Endothelial cell of umbilical vein (primary cell): ENCODE measurements at regions not wholly inside any gene's neighbourhood (a gene's known extent, or its start where the extent isn't known, plus 50 kb on each side); places are given as distances from the start of the nearest gene placed in this dataset.

ENCODE experiments used
- BruUV-seq: library from RNA; stranded (reverse); fragments of 400-500 nt; replicated peaks from 2 replicates; lab custom pipeline; 2021; lab: Mats Ljungman, UMichigan
- CTCF ChIA-PET: fragments of 300-600, 350-600 bp; sonication (Branson Sonifier 250); formaldehyde crosslinking; loops from one replicate; lab custom pipeline; 2021; ENCODE audit warnings: antibody characterized with exemption, inconsistent platforms; lab: Charles Lee
- POLR2A ChIA-PET: fragments of 300-600, 350-600 bp; sonication (Branson Sonifier 250); formaldehyde crosslinking; loops from one replicate; lab custom pipeline; 2021; ENCODE audit warnings: antibody characterized with exemption, inconsistent platforms; lab: Charles Lee
- DNase-seq: peaks from one replicate; pipeline ENCODE4 v3.0.0-alpha.2; 2011; ENCODE audit warnings: low read depth, low spot score
- FAIRE-seq: peaks from 2 replicates; lab custom pipeline; 2011; peaks lifted over from hg19 to GRCh38; lab: Jason Lieb, UNC
- H2AFZ ChIP-seq: 2 replicates; pipeline ENCODE4 v1.6.0; 2012; ENCODE audit warnings: low read depth, low read length, control low read depth, inconsistent platforms
- H3K27ac ChIP-seq: 2 replicates; pipeline ENCODE4 v1.5.1; 2011; ENCODE audit warnings: low read depth, mild to moderate bottlenecking, control low read depth, low read length, moderate library complexity; ENCODE audit not compliant: insufficient read depth
- H3K27me3 ChIP-seq, 2 experiments: 2 replicates each; pipeline versions ENCODE4 v1.6.0 to v1.6.1; 2011; ENCODE audit warnings: low read length in 2 of 2, mixed read lengths in 1 of 2; ENCODE audit not compliant: control insufficient read depth in 2 of 2, insufficient read depth in 2 of 2
- H3K36me3 ChIP-seq, 2 experiments: 2 replicates in 1 of 2; 3 replicates in 1 of 2; pipeline ENCODE4 v1.5.1; 2011; ENCODE audit warnings: low read length in 2 of 2, mild to moderate bottlenecking in 1 of 2, moderate library complexity in 1 of 2; ENCODE audit not compliant: control insufficient read depth in 2 of 2, insufficient read depth in 2 of 2; ENCODE audit errors: extremely low read depth in 1 of 2
- H3K4me1 ChIP-seq: 3 replicates; pipeline ENCODE4 v1.5.1; 2011; ENCODE audit warnings: mild to moderate bottlenecking, low read length; ENCODE audit not compliant: control insufficient read depth, insufficient read depth; ENCODE audit errors: extremely low read depth
- H3K4me2 ChIP-seq: 2 replicates; pipeline ENCODE4 v1.6.1; 2011; ENCODE audit warnings: low read length, control low read depth, mixed read lengths; ENCODE audit not compliant: insufficient read depth
- H3K4me3 ChIP-seq, 3 experiments: fragments of 200-600 bp in 1 of 3; sonication (generic), shearing (Covaris generic) in 1 of 3; replicated peaks in 1 of 3; 2 replicates each; pipeline ENCODE4 v1.5.1; 2011 to 2016; ENCODE audit warnings: control low read depth in 3 of 3, low read length in 3 of 3, mild to moderate bottlenecking in 2 of 3, inconsistent platforms in 1 of 3, low read depth in 1 of 3, moderate library complexity in 1 of 3; ENCODE audit not compliant: insufficient read depth in 1 of 3
- H3K79me2 ChIP-seq: 2 replicates; pipeline ENCODE4 v1.6.0; 2012; ENCODE audit warnings: low read length, inconsistent platforms; ENCODE audit not compliant: control insufficient read depth, insufficient read depth
- H3K9ac ChIP-seq: replicated peaks from 2 replicates; pipeline ENCODE3; 2011; ENCODE audit warnings: low read length, control low read depth; ENCODE audit not compliant: insufficient read depth; ENCODE audit errors: extremely low read depth
- H3K9me1 ChIP-seq: replicated peaks from 3 replicates; pipeline ENCODE4 v1.6.0; 2011; ENCODE audit warnings: mild to moderate bottlenecking, low read length; ENCODE audit not compliant: control insufficient read depth, insufficient read depth; ENCODE audit errors: extremely low read depth
- H3K9me3 ChIP-seq: replicated peaks from 2 replicates; pipeline ENCODE4 v1.5.1; 2012; ENCODE audit warnings: low read length, inconsistent platforms; ENCODE audit not compliant: control insufficient read depth, insufficient read depth
- H4K20me1 ChIP-seq: replicated peaks from 2 replicates; pipeline ENCODE3; 2011; ENCODE audit warnings: mild to moderate bottlenecking, low read length; ENCODE audit not compliant: control insufficient read depth, insufficient read depth; ENCODE audit errors: extremely low read depth
- CTCF ChIP-seq, 2 donors: IDR thresholded peaks; 1 replicate in 1 of 2; 2 replicates in 1 of 2; pipeline ENCODE4 v1.5.1; 2011; ENCODE audit warnings: low read length in 2 of 2, mild to moderate bottlenecking in 2 of 2, moderate library complexity in 2 of 2, control low read depth in 1 of 2, inconsistent platforms in 1 of 2, low read depth in 1 of 2; ENCODE audit not compliant: insufficient read depth in 1 of 2; ENCODE audit errors: extremely low read depth in 1 of 2
- EZH2 ChIP-seq: IDR thresholded peaks from 2 replicates; pipeline ENCODE4 v1.6.1; 2012; ENCODE audit warnings: borderline replicate concordance, low read depth, mild to moderate bottlenecking, moderate library complexity, low read length, inconsistent platforms; ENCODE audit not compliant: severe bottlenecking
- FOS ChIP-seq: IDR thresholded peaks from 2 replicates; pipeline ENCODE4 v1.6.1; 2011; ENCODE audit warnings: mild to moderate bottlenecking, low read length, moderate library complexity, borderline replicate concordance; ENCODE audit not compliant: insufficient read depth
- JUN ChIP-seq: IDR thresholded peaks from 2 replicates; pipeline ENCODE4 v1.6.1; 2011; ENCODE audit warnings: borderline replicate concordance, low read depth; ENCODE audit not compliant: insufficient read length, insufficient read depth
- MYC ChIP-seq: IDR thresholded peaks from one replicate; pipeline ENCODE4 v1.6.1; 2011; ENCODE audit warnings: mild to moderate bottlenecking, low read depth, low read length
- POLR2A ChIP-seq: IDR thresholded peaks from 2 replicates; pipeline ENCODE4 v1.6.1; 2012; ENCODE audit warnings: low read depth, mild to moderate bottlenecking, control low read depth, low read length
- POLR2AphosphoS5 ChIP-seq: IDR thresholded peaks from 2 replicates; pipeline ENCODE4 v1.6.1; 2012; ENCODE audit warnings: low read depth, mild to moderate bottlenecking, control low read depth, low read length, moderate library complexity; ENCODE audit not compliant: insufficient read depth
- dilution Hi-C: fragments of 300-500 bp; cut with MboI; formaldehyde crosslinking; loops from one replicate; pipeline ENCODE4 v1.15.0; 2019; ENCODE audit warnings: low sequenced_read_pairs; ENCODE audit not compliant: extremely low pct_ligation_motif_present
- intact Hi-C: fragments of 100-400 bp; cut with micrococcal nuclease; formaldehyde crosslinking; loops from one replicate; pipeline ENCODE4 v1.10.0; 2022

GRCh38 chr3:40598962-40599361, 74.2 kb downstream of the ZNF621 start:
- no peak overlapping the region for H3K4me2 ChIP-seq
- CTCF ChIA-PET = interaction anchor here (1.0 to 2.3 kb wide), 4 partner anchors 9 to 18 kb away, joined by 3 to 6 read pairs (median 4); no protein-coding TSS in a partner anchor
- H3K79me2 ChIP-seq = no peaks in the 10 kb centered on the region
- peaks cover 2 to 4% of the 10 kb centered on the region in 2 experiments for H3K27me3 ChIP-seq
- BruUV-seq = no TSS peak
- FAIRE-seq (no peak), DNase-seq (no peak)
- H3K36me3 ChIP-seq = no peaks in the 10 kb centered on the region
- H2AFZ ChIP-seq = no peak overlapping the region
- intact Hi-C loops = no loop called here
- H4K20me1 ChIP-seq = no peaks in the 10 kb centered on the region
- POLR2A ChIA-PET = no interaction called here
- no peak overlapping the region for H3K27ac ChIP-seq
- dilution Hi-C loops = no loop called here
- H3K9ac ChIP-seq = no peak overlapping the region
- H3K9me1 ChIP-seq = no peaks in the 10 kb centered on the region
- TF ChIP-seq EZH2 (no peak), CTCF (IDR thresholded peaks at IDR 0.05; ENCODE audit: extremely low read depth in 1 of 2, insufficient read depth in 1 of 2, low read depth in 1 of 2, low read length in 2 of 2) (no peak), JUN (no peak), FOS (no peak), MYC (no peak), POLR2A (no peak), POLR2AphosphoS5 (no peak)
- H3K4me1 ChIP-seq = no peaks in the 10 kb centered on the region
- H3K9me3 ChIP-seq = no peaks in the 10 kb centered on the region
- no peak overlapping the region for H3K4me3 ChIP-seq
